GM12864 (cell line): ENCODE measurements at regions not wholly inside any gene's neighbourhood (a gene's known extent, or its start where the extent isn't known, plus 50 kb on each side); places are given as distances from the start of the nearest gene placed in this dataset.

Source experiments
- DNase-seq: peaks from one replicate; pipeline ENCODE4 v3.0.0-alpha.2; 2011; ENCODE audit warnings: low read depth
- H3K4me3 ChIP-seq: 2 replicates; pipeline ENCODE4 v1.5.1; 2011; ENCODE audit warnings: mild to moderate bottlenecking, low read depth, low read length, control low read depth
- TF ChIP-seq, protein P1 (sequence below): IDR thresholded peaks from 2 replicates; pipeline ENCODE4 v1.5.1; 2011; ENCODE audit warnings: low read depth, mild to moderate bottlenecking, moderate library complexity, low read length, control low read depth, inconsistent platforms; ENCODE audit errors: missing control alignments

GRCh38 chr7:95718577-95719410 lies 53.6 kb upstream of the DYNC1I1 start:
- TF ChIP-seq, protein P1, sequence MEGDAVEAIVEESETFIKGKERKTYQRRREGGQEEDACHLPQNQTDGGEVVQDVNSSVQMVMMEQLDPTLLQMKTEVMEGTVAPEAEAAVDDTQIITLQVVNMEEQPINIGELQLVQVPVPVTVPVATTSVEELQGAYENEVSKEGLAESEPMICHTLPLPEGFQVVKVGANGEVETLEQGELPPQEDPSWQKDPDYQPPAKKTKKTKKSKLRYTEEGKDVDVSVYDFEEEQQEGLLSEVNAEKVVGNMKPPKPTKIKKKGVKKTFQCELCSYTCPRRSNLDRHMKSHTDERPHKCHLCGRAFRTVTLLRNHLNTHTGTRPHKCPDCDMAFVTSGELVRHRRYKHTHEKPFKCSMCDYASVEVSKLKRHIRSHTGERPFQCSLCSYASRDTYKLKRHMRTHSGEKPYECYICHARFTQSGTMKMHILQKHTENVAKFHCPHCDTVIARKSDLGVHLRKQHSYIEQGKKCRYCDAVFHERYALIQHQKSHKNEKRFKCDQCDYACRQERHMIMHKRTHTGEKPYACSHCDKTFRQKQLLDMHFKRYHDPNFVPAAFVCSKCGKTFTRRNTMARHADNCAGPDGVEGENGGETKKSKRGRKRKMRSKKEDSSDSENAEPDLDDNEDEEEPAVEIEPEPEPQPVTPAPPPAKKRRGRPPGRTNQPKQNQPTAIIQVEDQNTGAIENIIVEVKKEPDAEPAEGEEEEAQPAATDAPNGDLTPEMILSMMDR, result peak; percentile 27
- no peak overlapping the region for H3K4me3 ChIP-seq
- no peak for DNase-seq

DNA sequence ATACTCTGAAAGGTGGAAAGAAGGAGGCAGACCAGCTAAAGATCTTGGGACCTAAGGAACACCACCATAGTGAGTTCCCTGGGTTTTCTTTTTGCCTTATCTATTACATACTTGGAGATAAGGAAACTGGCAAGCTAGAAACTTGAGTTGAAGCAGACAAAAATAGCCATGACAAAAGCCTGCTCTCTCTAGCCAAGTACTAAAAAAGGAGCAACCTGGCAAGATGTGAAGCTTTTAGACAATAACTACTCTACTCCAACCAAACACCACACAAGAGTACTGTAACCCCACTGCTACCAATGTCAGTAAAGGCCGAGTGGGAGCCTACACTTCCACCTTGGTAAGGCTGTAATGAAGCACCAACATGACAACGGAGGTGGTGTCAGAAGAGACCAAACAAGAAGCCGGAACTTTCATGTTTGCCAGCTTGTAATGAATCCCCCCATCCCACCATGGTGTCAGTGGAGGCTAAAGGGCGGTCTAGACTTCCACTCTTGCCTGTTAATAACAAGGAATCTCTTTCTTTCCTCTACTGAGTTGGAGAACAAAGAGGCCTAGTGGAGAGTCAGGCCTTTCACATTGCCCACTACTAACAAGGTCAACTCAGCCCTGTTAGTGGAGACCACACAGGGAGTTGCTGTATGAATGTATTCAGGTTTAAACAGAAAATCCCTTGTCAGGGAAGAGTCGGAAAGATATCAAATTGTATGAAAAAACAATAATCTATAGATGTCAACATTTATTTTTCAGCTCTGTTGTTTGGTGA lies 55.8 kb upstream of the DYNC1I1 start:
- TF ChIP-seq, protein P1, result no peak
- DNase-seq, result no peak
- H3K4me3 ChIP-seq, result no peak overlapping the region

GRCh38 chr7:95715274-95715673 lies 57.1 kb upstream of the DYNC1I1 start:
- TF ChIP-seq, protein P1, result no peak
- no peak for DNase-seq
- H3K4me3 ChIP-seq, result no peak overlapping the region

DNA sequence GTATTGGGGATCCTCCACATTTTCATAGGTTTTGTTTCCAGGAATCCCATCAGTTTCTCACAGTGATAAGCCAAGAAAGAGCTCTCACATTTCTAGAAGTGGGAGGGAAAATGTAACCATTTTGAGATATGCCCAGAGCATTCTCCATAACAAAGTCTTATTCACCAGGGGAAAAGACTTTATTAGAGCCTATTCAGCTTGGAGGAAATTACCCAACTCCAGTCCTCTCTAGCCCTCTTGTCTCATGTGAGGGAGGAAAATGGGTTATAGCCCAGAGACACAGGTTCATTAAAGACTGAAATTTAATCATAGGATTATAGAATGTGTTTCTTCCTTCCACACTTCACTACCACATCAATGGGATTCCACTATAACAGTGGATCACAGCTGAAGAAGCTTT lies 61.6 kb upstream of the DYNC1I1 start:
- H3K4me3 ChIP-seq, result no peak overlapping the region
- DNase-seq, result no peak
- TF ChIP-seq, protein P1, result no peak

DNA sequence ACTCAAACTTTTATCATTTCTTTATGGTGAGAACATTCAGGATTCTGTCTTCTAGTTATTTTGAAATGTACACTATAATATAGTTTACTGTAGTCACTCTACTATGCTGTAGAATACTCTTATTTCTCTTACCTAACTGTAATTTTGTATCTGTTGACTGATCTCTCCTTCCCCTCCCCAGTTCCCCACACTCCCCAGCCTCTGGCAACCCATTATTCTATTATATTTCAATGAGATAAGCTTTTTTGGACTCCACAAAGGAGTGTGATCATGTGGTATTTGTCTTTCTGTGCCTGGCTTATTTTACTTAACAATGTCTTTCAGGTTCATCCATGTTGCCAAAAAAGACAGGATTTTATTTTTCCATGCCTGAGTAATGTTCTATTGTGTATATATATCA lies 71.4 kb upstream of the DYNC1I1 start:
- no peak for DNase-seq
- TF ChIP-seq, protein P1, result no peak
- no peak overlapping the region for H3K4me3 ChIP-seq

- DNase-seq, result no peak
- no peak overlapping the region for H3K4me3 ChIP-seq
- TF ChIP-seq, protein P1, result no peak
Measured at GRCh38 chr7:95694334-95694733, 78.0 kb upstream of the DYNC1I1 start.
